Endothelial cell of umbilical vein (primary cell): ENCODE measurements at regions not wholly inside any gene's neighbourhood (a gene's known extent, or its start where the extent isn't known, plus 50 kb on each side); places are given as distances from the start of the nearest gene placed in this dataset.

Source experiments
- BruUV-seq: library from RNA; stranded (reverse); fragments of 400-500 nt; replicated peaks from 2 replicates; lab custom pipeline; 2021; lab: Mats Ljungman, UMichigan
- CTCF ChIA-PET: fragments of 300-600, 350-600 bp; sonication (Branson Sonifier 250); formaldehyde crosslinking; loops from one replicate; lab custom pipeline; 2021; ENCODE audit warnings: antibody characterized with exemption, inconsistent platforms; lab: Charles Lee
- POLR2A ChIA-PET: fragments of 300-600, 350-600 bp; sonication (Branson Sonifier 250); formaldehyde crosslinking; loops from one replicate; lab custom pipeline; 2021; ENCODE audit warnings: antibody characterized with exemption, inconsistent platforms; lab: Charles Lee
- DNase-seq: peaks from one replicate; pipeline ENCODE4 v3.0.0-alpha.2; 2011; ENCODE audit warnings: low read depth, low spot score
- FAIRE-seq: peaks from 2 replicates; lab custom pipeline; 2011; peaks lifted over from hg19 to GRCh38; lab: Jason Lieb, UNC
- H2AFZ ChIP-seq: 2 replicates; pipeline ENCODE4 v1.6.0; 2012; ENCODE audit warnings: low read depth, low read length, control low read depth, inconsistent platforms
- H3K27ac ChIP-seq: 2 replicates; pipeline ENCODE4 v1.5.1; 2011; ENCODE audit warnings: low read depth, mild to moderate bottlenecking, control low read depth, low read length, moderate library complexity; ENCODE audit not compliant: insufficient read depth
- H3K27me3 ChIP-seq, 2 experiments: 2 replicates each; pipeline versions ENCODE4 v1.6.0 to v1.6.1; 2011; ENCODE audit warnings: low read length in 2 of 2, mixed read lengths in 1 of 2; ENCODE audit not compliant: control insufficient read depth in 2 of 2, insufficient read depth in 2 of 2
- H3K36me3 ChIP-seq, 2 experiments: 2 replicates in 1 of 2; 3 replicates in 1 of 2; pipeline ENCODE4 v1.5.1; 2011; ENCODE audit warnings: low read length in 2 of 2, mild to moderate bottlenecking in 1 of 2, moderate library complexity in 1 of 2; ENCODE audit not compliant: control insufficient read depth in 2 of 2, insufficient read depth in 2 of 2; ENCODE audit errors: extremely low read depth in 1 of 2
- H3K4me1 ChIP-seq: 3 replicates; pipeline ENCODE4 v1.5.1; 2011; ENCODE audit warnings: mild to moderate bottlenecking, low read length; ENCODE audit not compliant: control insufficient read depth, insufficient read depth; ENCODE audit errors: extremely low read depth
- H3K4me2 ChIP-seq: 2 replicates; pipeline ENCODE4 v1.6.1; 2011; ENCODE audit warnings: low read length, control low read depth, mixed read lengths; ENCODE audit not compliant: insufficient read depth
- H3K4me3 ChIP-seq, 3 experiments: fragments of 200-600 bp in 1 of 3; sonication (generic), shearing (Covaris generic) in 1 of 3; replicated peaks in 1 of 3; 2 replicates each; pipeline ENCODE4 v1.5.1; 2011 to 2016; ENCODE audit warnings: control low read depth in 3 of 3, low read length in 3 of 3, mild to moderate bottlenecking in 2 of 3, inconsistent platforms in 1 of 3, low read depth in 1 of 3, moderate library complexity in 1 of 3; ENCODE audit not compliant: insufficient read depth in 1 of 3
- H3K79me2 ChIP-seq: 2 replicates; pipeline ENCODE4 v1.6.0; 2012; ENCODE audit warnings: low read length, inconsistent platforms; ENCODE audit not compliant: control insufficient read depth, insufficient read depth
- H3K9ac ChIP-seq: replicated peaks from 2 replicates; pipeline ENCODE3; 2011; ENCODE audit warnings: low read length, control low read depth; ENCODE audit not compliant: insufficient read depth; ENCODE audit errors: extremely low read depth
- H3K9me1 ChIP-seq: replicated peaks from 3 replicates; pipeline ENCODE4 v1.6.0; 2011; ENCODE audit warnings: mild to moderate bottlenecking, low read length; ENCODE audit not compliant: control insufficient read depth, insufficient read depth; ENCODE audit errors: extremely low read depth
- H3K9me3 ChIP-seq: replicated peaks from 2 replicates; pipeline ENCODE4 v1.5.1; 2012; ENCODE audit warnings: low read length, inconsistent platforms; ENCODE audit not compliant: control insufficient read depth, insufficient read depth
- H4K20me1 ChIP-seq: replicated peaks from 2 replicates; pipeline ENCODE3; 2011; ENCODE audit warnings: mild to moderate bottlenecking, low read length; ENCODE audit not compliant: control insufficient read depth, insufficient read depth; ENCODE audit errors: extremely low read depth
- EZH2 ChIP-seq: IDR thresholded peaks from 2 replicates; pipeline ENCODE4 v1.6.1; 2012; ENCODE audit warnings: borderline replicate concordance, low read depth, mild to moderate bottlenecking, moderate library complexity, low read length, inconsistent platforms; ENCODE audit not compliant: severe bottlenecking
- FOS ChIP-seq: IDR thresholded peaks from 2 replicates; pipeline ENCODE4 v1.6.1; 2011; ENCODE audit warnings: mild to moderate bottlenecking, low read length, moderate library complexity, borderline replicate concordance; ENCODE audit not compliant: insufficient read depth
- GATA2 ChIP-seq: IDR thresholded peaks from 2 replicates; pipeline ENCODE4 v1.7.0; 2011; ENCODE audit warnings: low read depth, mild to moderate bottlenecking, moderate library complexity, mixed read lengths, low read length; ENCODE audit not compliant: insufficient read length, insufficient read depth
- JUN ChIP-seq: IDR thresholded peaks from 2 replicates; pipeline ENCODE4 v1.6.1; 2011; ENCODE audit warnings: borderline replicate concordance, low read depth; ENCODE audit not compliant: insufficient read length, insufficient read depth
- MAX ChIP-seq: IDR thresholded peaks from 2 replicates; pipeline ENCODE4 v1.6.1; 2011; ENCODE audit not compliant: insufficient read depth, insufficient read length
- MYC ChIP-seq: IDR thresholded peaks from one replicate; pipeline ENCODE4 v1.6.1; 2011; ENCODE audit warnings: mild to moderate bottlenecking, low read depth, low read length
- POLR2A ChIP-seq: IDR thresholded peaks from 2 replicates; pipeline ENCODE4 v1.6.1; 2012; ENCODE audit warnings: low read depth, mild to moderate bottlenecking, control low read depth, low read length
- POLR2AphosphoS5 ChIP-seq: IDR thresholded peaks from 2 replicates; pipeline ENCODE4 v1.6.1; 2012; ENCODE audit warnings: low read depth, mild to moderate bottlenecking, control low read depth, low read length, moderate library complexity; ENCODE audit not compliant: insufficient read depth
- dilution Hi-C: fragments of 300-500 bp; cut with MboI; formaldehyde crosslinking; loops from one replicate; pipeline ENCODE4 v1.15.0; 2019; ENCODE audit warnings: low sequenced_read_pairs; ENCODE audit not compliant: extremely low pct_ligation_motif_present
- intact Hi-C: fragments of 100-400 bp; cut with micrococcal nuclease; formaldehyde crosslinking; loops from one replicate; pipeline ENCODE4 v1.10.0; 2022
- TF ChIP-seq, protein P1 (sequence below), 2 donors: IDR thresholded peaks; 1 replicate in 1 of 2; 2 replicates in 1 of 2; pipeline ENCODE4 v1.5.1; 2011; ENCODE audit warnings: low read length in 2 of 2, mild to moderate bottlenecking in 2 of 2, moderate library complexity in 2 of 2, control low read depth in 1 of 2, inconsistent platforms in 1 of 2, low read depth in 1 of 2; ENCODE audit not compliant: insufficient read depth in 1 of 2; ENCODE audit errors: extremely low read depth in 1 of 2

DNA sequence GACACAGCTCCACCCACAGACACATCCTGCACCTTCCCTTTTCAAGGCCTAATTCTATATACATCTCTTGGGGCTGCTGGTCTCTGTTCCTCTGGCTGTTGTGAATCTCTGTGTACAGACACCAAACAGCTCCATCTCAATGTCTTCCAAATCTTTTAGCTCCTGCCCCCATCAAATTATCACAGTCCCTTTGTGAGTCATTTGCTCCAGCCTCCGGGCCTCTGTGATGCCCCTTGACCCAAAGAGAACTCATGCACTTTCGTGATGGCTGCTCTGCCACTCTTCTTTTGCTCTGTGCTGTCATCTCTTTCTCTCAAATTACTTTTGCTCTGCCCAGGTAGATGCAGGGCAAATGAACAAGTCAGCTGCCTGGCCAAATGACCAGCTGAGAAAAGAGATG lies 369.0 kb upstream of the CDIN1 start:
- no peak overlapping the region for H2AFZ ChIP-seq

More for the DNA sequence above, 369.0 kb upstream of the CDIN1 start:
- CTCF ChIA-PET, result interaction anchor here (1.2 kb wide), 1 partner anchor 459 kb away, joined by 4 read pairs; no protein-coding TSS in a partner anchor
- Histone ChIP-seq H3K9ac (no peak overlapping the region), H3K4me1 (no peaks in the 10 kb centered on the region), H4K20me1 (no peaks in the 10 kb centered on the region), H3K9me1 (no peaks in the 10 kb centered on the region), H3K79me2 (no peaks in the 10 kb centered on the region), H3K4me3 (no peak overlapping the region), H3K27ac (no peak overlapping the region), H3K4me2 (no peak overlapping the region), H3K9me3 (no peaks in the 10 kb centered on the region), H3K36me3 (no peaks in the 10 kb centered on the region), H3K27me3 (peaks cover 0 to 5% of the 10 kb centered on the region in 2 experiments)
- TF ChIP-seq EZH2 (no peak), POLR2A (no peak), JUN (no peak), MAX (no peak), GATA2 (no peak), MYC (no peak), POLR2AphosphoS5 (no peak), FOS (no peak)
- TF ChIP-seq, protein P1, sequence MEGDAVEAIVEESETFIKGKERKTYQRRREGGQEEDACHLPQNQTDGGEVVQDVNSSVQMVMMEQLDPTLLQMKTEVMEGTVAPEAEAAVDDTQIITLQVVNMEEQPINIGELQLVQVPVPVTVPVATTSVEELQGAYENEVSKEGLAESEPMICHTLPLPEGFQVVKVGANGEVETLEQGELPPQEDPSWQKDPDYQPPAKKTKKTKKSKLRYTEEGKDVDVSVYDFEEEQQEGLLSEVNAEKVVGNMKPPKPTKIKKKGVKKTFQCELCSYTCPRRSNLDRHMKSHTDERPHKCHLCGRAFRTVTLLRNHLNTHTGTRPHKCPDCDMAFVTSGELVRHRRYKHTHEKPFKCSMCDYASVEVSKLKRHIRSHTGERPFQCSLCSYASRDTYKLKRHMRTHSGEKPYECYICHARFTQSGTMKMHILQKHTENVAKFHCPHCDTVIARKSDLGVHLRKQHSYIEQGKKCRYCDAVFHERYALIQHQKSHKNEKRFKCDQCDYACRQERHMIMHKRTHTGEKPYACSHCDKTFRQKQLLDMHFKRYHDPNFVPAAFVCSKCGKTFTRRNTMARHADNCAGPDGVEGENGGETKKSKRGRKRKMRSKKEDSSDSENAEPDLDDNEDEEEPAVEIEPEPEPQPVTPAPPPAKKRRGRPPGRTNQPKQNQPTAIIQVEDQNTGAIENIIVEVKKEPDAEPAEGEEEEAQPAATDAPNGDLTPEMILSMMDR (IDR thresholded peaks at IDR 0.05; ENCODE audit: extremely low read depth in 1 of 2, insufficient read depth in 1 of 2, low read depth in 1 of 2, low read length in 2 of 2), result no peak
- DNase-seq, result no peak
- no peak for FAIRE-seq
- dilution Hi-C loops, result no loop called here
- BruUV-seq, result no TSS peak
- POLR2A ChIA-PET, result no interaction called here
- intact Hi-C loops, result no loop called here
